ENCODE measurements at regions not wholly inside any gene's neighbourhood (a gene's known extent, or its start where the extent isn't known, plus 50 kb on each side); places are given as distances from the start of the nearest gene placed in this dataset.

DNA sequence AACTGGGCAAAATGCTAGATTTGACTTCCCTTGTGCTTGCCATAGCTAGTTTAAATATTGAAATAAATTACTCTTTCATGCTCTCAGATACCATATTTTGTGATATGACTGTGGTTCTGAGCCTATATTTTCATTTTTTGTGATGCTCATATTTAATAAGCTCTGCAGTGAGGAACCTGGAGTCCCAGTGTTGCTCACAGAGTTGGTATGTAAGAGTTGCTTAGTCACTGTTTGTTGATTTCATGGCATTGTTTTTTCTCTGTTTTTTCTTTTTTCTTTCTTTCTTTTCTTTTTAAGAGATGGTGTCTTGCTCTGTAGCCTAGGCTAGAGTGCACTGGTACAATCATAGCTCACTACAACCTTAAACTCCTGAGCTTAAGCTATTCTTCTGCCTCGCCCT, 750.5 kb upstream of the TMEM132C start:
- H3K4me1 Mint-ChIP-seq (ENCODE audit: low read depth), result no peaks in the 10 kb centered on the region
- H3K36me3 Mint-ChIP-seq (ENCODE audit: low read depth), result no peaks in the 10 kb centered on the region
- no peak overlapping the region for H3K27ac Mint-ChIP-seq
- no peak for DNase-seq (ENCODE audit: low spot score)
- H3K9me3 Mint-ChIP-seq, result no peaks in the 10 kb centered on the region
- intact Hi-C loops (cut with micrococcal nuclease), result no loop called here
- peaks cover 2% of the 10 kb centered on the region for H3K27me3 Mint-ChIP-seq (ENCODE audit: insufficient read depth)
- H3K4me3 Mint-ChIP-seq, result no peak overlapping the region

DNA sequence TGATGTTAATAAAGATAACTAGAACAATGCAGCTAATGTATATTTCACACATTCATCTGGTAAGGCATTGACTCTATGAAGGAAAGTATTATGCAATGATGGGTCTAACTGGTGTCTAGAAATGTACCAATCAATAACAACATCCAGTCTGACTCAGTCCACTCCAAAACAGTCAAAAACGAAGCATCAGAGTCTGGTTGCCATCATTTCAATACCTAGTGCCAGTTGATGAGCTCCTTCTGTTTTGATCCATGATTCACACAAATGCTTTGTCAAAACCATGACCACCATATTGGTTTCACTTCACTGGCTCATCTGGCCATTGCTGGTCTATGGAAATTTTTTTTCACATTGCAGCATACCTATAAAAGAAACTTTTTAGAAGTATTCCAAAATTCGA, 747.2 kb upstream of the TMEM132C start:
- Mint-ChIP-seq H3K27ac (no peak overlapping the region), H3K4me3 (no peak overlapping the region), H3K27me3 (ENCODE audit: insufficient read depth) (peaks cover 2% of the 10 kb centered on the region), H3K4me1 (ENCODE audit: low read depth) (no peaks in the 10 kb centered on the region), H3K36me3 (ENCODE audit: low read depth) (no peaks in the 10 kb centered on the region), H3K9me3 (no peaks in the 10 kb centered on the region)
- intact Hi-C loops (cut with micrococcal nuclease), result no loop called here
- no peak for DNase-seq (ENCODE audit: low spot score)

DNA sequence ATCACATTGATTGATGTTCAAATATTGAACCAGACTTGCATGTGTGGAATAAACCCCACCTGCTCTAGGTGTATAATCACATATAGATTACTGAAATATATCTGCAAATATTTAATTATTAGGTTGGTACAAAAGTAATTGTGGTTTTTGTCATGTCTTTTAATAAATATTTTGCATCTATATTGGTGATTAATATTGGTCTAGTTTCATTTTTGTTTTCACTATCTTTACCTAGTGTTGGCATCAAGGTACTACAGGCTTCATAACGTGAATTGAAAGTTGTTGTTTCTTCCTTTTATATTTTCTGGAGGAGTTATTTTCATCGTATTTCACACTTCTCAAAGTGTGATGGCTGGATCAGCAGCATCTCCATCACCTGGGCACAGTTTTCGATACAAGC, 740.0 kb upstream of the TMEM132C start:
- Mint-ChIP-seq H3K4me1 (ENCODE audit: low read depth) (no peaks in the 10 kb centered on the region), H3K36me3 (ENCODE audit: low read depth) (no peaks in the 10 kb centered on the region), H3K27ac (no peak overlapping the region), H3K27me3 (ENCODE audit: insufficient read depth) (peaks cover 2% of the 10 kb centered on the region), H3K4me3 (no peak overlapping the region), H3K9me3 (peaks cover 13% of the 10 kb centered on the region)
- no peak for DNase-seq (ENCODE audit: low spot score)
- intact Hi-C loops (cut with micrococcal nuclease), result no loop called here

GRCh38 chr12:127528551-127528950, 738.4 kb upstream of the TMEM132C start:
- Mint-ChIP-seq H3K27ac (no peak overlapping the region), H3K9me3 (peaks cover 13% of the 10 kb centered on the region), H3K27me3 (ENCODE audit: insufficient read depth) (peaks cover 2% of the 10 kb centered on the region), H3K36me3 (ENCODE audit: low read depth) (no peaks in the 10 kb centered on the region), H3K4me1 (ENCODE audit: low read depth) (no peaks in the 10 kb centered on the region), H3K4me3 (no peak overlapping the region)
- DNase-seq (ENCODE audit: low spot score), result no peak
- intact Hi-C loops (cut with micrococcal nuclease), result no loop called here

- Mint-ChIP-seq H3K9me3 (peaks cover 11% of the 10 kb centered on the region), H3K27me3 (ENCODE audit: insufficient read depth) (peaks cover 3% of the 10 kb centered on the region), H3K4me1 (ENCODE audit: low read depth) (no peaks in the 10 kb centered on the region), H3K4me3 (no peak overlapping the region), H3K36me3 (ENCODE audit: low read depth) (no peaks in the 10 kb centered on the region), H3K27ac (no peak overlapping the region)
- intact Hi-C loops (cut with micrococcal nuclease), result no loop called here
- DNase-seq (ENCODE audit: low spot score), result no peak
Observed at GRCh38 chr12:127531542-127531941, 735.4 kb upstream of the TMEM132C start.

GRCh38 chr12:127533353-127533752, 733.6 kb upstream of the TMEM132C start:
- Mint-ChIP-seq H3K4me1 (ENCODE audit: low read depth) (no peaks in the 10 kb centered on the region), H3K9me3 (peaks cover 8% of the 10 kb centered on the region), H3K4me3 (no peak overlapping the region), H3K36me3 (ENCODE audit: low read depth) (no peaks in the 10 kb centered on the region), H3K27me3 (ENCODE audit: insufficient read depth) (peaks cover 8% of the 10 kb centered on the region), H3K27ac (no peak overlapping the region)
- intact Hi-C loops (cut with micrococcal nuclease), result no loop called here
- no peak for DNase-seq (ENCODE audit: low spot score)

GRCh38 chr12:127536833-127537428, 730.0 kb upstream of the TMEM132C start:
- no peak overlapping the region for H3K4me3 Mint-ChIP-seq
- intact Hi-C loops (cut with micrococcal nuclease), result no loop called here
- H3K36me3 Mint-ChIP-seq (ENCODE audit: low read depth), result no peaks in the 10 kb centered on the region
- no peak overlapping the region for H3K27ac Mint-ChIP-seq
- no peaks in the 10 kb centered on the region for H3K4me1 Mint-ChIP-seq (ENCODE audit: low read depth)
- no peak for DNase-seq (ENCODE audit: low spot score)
- H3K9me3 Mint-ChIP-seq, result no peaks in the 10 kb centered on the region
- peaks cover 8% of the 10 kb centered on the region for H3K27me3 Mint-ChIP-seq (ENCODE audit: insufficient read depth)

GRCh38 chr12:127538316-127538715, 728.7 kb upstream of the TMEM132C start:
- no peaks in the 10 kb centered on the region for H3K36me3 Mint-ChIP-seq (ENCODE audit: low read depth)
- H3K4me3 Mint-ChIP-seq, result no peak overlapping the region
- no peak overlapping the region for H3K27ac Mint-ChIP-seq
- H3K27me3 Mint-ChIP-seq (ENCODE audit: insufficient read depth), result peaks cover 8% of the 10 kb centered on the region
- intact Hi-C loops (cut with micrococcal nuclease), result no loop called here
- DNase-seq (ENCODE audit: low spot score), result no peak
- no peaks in the 10 kb centered on the region for H3K4me1 Mint-ChIP-seq (ENCODE audit: low read depth)
- no peaks in the 10 kb centered on the region for H3K9me3 Mint-ChIP-seq

GRCh38 chr12:127539226-127539858, 727.6 kb upstream of the TMEM132C start:
- H3K27ac Mint-ChIP-seq, result no peak overlapping the region

DNA sequence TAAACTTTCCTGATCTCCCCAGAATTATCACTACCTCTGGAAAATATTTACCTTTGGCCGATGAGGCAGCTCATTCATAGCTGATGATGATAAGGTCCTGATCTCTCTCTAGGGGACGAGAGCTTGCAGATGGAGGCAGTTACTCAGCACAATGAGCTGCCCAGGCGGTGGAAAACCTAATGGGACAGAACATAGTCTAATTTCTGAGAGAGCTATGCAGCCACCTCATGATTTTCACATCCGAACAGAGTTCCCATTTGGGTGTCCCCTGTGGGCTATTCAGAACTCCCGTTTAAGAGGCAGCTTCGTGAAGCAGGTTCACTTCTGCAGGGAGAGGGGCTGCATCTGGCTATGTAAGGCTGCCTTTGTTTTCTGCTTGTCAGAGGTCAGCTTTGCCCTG, 724.6 kb upstream of the TMEM132C start:
- Mint-ChIP-seq H3K9me3 (no peaks in the 10 kb centered on the region), H3K27me3 (ENCODE audit: insufficient read depth) (peaks cover 2% of the 10 kb centered on the region), H3K36me3 (ENCODE audit: low read depth) (no peaks in the 10 kb centered on the region), H3K27ac (no peak overlapping the region), H3K4me1 (ENCODE audit: low read depth) (no peaks in the 10 kb centered on the region), H3K4me3 (no peak overlapping the region)
- DNase-seq (ENCODE audit: low spot score), result no peak
- intact Hi-C loops (cut with micrococcal nuclease), result no loop called here

More at GRCh38 chr12:127539226-127539858, 727.6 kb upstream of the TMEM132C start:
- H3K36me3 Mint-ChIP-seq (ENCODE audit: low read depth), result no peaks in the 10 kb centered on the region
- no peak overlapping the region for H3K4me3 Mint-ChIP-seq
- H3K4me1 Mint-ChIP-seq (ENCODE audit: low read depth), result no peaks in the 10 kb centered on the region
- intact Hi-C loops (cut with micrococcal nuclease), result no loop called here
- peaks cover 8% of the 10 kb centered on the region for H3K27me3 Mint-ChIP-seq (ENCODE audit: insufficient read depth)
- H3K9me3 Mint-ChIP-seq, result no peaks in the 10 kb centered on the region
- DNase-seq (ENCODE audit: low spot score), result no peak

GRCh38 chr12:127542931-127543330, 724.0 kb upstream of the TMEM132C start:
- H3K27ac Mint-ChIP-seq, result no peak overlapping the region
- no peaks in the 10 kb centered on the region for H3K9me3 Mint-ChIP-seq
- no peaks in the 10 kb centered on the region for H3K36me3 Mint-ChIP-seq (ENCODE audit: low read depth)
- H3K4me3 Mint-ChIP-seq, result no peak overlapping the region
- no peak for DNase-seq (ENCODE audit: low spot score)
- no peaks in the 10 kb centered on the region for H3K4me1 Mint-ChIP-seq (ENCODE audit: low read depth)
- intact Hi-C loops (cut with micrococcal nuclease), result no loop called here
- peaks cover 7% of the 10 kb centered on the region for H3K27me3 Mint-ChIP-seq (ENCODE audit: insufficient read depth)

DNA sequence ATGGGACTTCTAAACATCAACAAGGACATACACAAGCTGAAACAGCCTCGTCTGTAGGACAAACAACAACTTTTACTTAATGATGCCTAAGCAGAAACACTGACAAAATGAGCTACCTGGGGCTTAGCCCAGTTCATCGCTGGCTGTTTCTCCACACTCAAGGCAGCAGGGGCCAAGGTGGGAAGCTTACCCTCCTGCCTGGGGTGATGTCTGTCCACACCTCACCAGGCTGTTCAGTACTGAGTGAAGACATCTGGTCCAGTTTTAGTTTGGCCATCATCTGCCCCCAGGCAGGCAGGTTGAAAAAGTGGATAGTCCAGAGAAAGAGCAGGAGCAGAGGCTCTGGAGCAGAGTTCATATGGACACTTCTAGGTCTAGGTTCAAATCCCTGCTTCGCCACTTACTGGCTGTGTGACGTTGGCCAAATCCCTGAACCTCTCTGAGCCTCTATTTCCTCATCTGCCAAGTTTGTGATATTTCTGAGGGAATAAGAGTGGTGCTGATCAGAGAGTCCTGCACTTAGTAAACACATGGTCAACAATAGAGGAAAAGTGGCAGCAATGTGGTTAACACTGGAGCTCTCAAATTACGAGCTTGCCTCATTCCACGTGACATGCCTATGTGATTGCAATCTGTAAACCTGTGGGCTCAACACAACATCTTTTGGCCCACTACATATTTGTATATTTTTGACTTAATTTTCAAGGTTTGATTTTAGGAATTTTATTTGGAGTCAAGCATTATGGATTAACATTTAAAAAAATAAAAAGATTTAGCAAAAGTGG, 720.1 kb upstream of the TMEM132C start:
- H3K27ac Mint-ChIP-seq, result no peak overlapping the region
- peaks cover 4% of the 10 kb centered on the region for H3K9me3 Mint-ChIP-seq
- intact Hi-C loops (cut with micrococcal nuclease), result no loop called here
- no peaks in the 10 kb centered on the region for H3K36me3 Mint-ChIP-seq (ENCODE audit: low read depth)
- H3K4me1 Mint-ChIP-seq (ENCODE audit: low read depth), result no peaks in the 10 kb centered on the region
- DNase-seq (ENCODE audit: low spot score), result no peak
- peaks cover 22% of the 10 kb centered on the region for H3K27me3 Mint-ChIP-seq (ENCODE audit: insufficient read depth)
- no peak overlapping the region for H3K4me3 Mint-ChIP-seq

DNA sequence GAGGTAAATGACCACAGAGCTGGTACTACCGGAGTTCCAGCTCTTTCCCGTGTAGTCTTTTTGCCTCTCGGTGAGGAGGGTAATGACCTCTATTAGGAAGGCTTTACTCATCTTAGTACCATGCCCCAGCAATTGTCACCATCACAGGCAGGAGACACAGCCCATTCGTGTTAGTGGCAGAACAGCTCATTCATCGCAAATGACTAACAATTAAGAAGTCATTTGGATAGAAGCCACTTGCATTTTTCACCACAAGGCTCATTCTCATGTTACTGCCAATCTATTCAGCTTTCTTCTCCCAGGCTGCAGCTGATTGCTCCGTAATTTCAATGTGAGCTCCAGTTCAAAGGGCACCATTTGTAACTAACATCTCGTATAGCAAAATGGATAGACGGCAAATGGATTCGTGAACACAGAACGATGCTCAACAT, 718.8 kb upstream of the TMEM132C start:
- Mint-ChIP-seq H3K4me1 (ENCODE audit: low read depth) (no peaks in the 10 kb centered on the region), H3K27ac (no peak overlapping the region)

More for the DNA sequence above, 718.8 kb upstream of the TMEM132C start:
- intact Hi-C loops (cut with micrococcal nuclease), result no loop called here
- H3K4me3 Mint-ChIP-seq, result no peak overlapping the region
- H3K9me3 Mint-ChIP-seq, result peaks cover 15% of the 10 kb centered on the region
- DNase-seq (ENCODE audit: low spot score), result no peak
- peaks cover 22% of the 10 kb centered on the region for H3K27me3 Mint-ChIP-seq (ENCODE audit: insufficient read depth)
- H3K36me3 Mint-ChIP-seq (ENCODE audit: low read depth), result no peaks in the 10 kb centered on the region
